HG03139 (cell line): ENCODE measurements at regions not wholly inside any gene's neighbourhood (a gene's known extent, or its start where the extent isn't known, plus 50 kb on each side); places are given as distances from the start of the nearest gene placed in this dataset.

Source experiments
- ATAC-seq: cut with Tn5 transposase; IDR thresholded peaks from one replicate; pipeline ENCODE4 v1.9.1; 2021; ENCODE audit not compliant: unreplicated experiment

DNA sequence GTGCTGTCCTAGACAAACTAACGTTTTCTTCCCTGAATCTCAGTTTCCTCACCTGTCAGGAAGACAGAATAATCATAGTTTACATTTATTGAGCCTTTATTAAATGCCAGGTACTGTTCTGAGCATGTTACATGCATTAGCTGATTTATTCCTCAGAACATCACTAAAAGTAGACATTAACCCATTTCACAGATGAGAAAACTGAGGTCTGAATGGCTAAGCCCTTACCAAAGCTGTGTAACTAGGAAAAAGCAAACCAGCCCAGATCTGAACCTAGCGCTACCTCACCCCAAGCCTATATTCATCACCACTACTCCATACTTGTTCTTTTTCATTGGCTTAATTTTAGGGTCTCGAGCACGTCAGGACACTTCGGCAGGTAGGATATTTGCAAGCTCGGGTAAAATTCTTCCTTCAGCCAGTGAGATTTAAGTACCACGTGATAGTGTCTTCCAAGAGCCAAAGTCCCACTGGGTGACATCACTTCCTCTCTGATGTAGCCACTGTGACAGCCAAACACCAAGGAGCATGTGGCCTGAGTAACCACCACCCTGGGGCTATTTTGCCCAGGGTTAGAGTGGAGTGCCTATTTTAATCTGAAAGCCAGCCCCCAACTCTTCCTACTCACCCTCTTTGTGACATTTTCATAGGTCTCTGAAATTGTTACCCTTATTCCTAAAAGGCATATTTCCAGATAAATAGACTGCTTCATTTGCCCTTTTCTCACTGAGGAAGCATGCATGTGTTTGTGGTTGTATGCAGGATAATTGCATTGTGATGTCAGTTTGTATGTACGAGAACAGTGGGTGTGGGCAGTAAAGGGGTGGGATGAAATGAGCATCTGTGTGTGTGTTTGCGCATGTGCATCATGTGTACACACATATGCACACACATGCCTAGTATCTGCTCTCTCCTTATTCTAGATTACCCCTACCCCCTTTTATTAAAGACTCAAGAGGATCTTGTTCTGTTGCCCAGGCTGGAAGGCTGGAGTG lies 62.2 kb upstream of the WSCD2 start:
- no peak for ATAC-seq

DNA sequence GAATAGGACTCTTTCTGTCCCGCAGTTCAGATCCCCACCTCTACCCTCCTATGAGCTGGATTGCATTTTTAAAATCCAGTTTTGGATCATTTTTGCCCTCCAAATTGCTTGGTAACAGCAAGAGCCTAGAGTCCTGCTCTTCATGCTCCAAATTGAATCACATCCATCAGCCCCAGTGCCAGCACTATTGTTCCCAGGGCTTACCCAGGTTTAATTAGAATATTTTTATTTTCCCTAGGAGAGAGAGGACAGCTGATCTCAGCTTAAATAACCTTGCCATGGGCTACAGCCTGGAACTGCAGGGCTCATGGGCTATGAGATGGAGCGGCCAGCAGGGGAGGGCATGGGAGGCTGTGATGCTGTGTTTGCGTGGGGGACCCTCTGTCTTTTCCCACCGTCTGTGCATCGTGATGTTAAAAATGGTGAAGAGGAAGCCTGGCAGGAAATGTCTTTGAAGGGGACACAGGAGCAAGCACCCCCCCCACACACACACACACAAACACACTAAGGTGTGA lies 59.4 kb upstream of the WSCD2 start:
- no peak for ATAC-seq

DNA sequence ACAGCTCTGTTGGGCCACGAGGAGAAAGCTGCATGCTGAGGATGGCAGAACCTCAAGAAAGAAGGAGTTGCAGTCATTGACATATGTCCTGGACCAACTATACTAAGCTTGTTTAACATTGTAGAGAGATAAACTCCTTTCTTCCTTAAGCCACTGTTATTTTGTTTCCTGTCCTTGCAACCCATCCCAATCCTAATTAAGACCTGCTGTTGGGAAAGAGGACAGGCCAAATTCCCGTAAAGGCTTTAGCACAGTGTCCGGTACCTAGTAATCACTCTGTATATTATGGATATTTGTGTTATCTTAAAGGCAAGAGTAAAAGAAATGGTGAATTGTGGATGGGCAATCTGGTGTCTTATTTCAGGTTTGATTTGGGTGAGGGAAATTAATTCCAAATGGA lies 53.5 kb upstream of the WSCD2 start:
- ATAC-seq = no peak

DNA sequence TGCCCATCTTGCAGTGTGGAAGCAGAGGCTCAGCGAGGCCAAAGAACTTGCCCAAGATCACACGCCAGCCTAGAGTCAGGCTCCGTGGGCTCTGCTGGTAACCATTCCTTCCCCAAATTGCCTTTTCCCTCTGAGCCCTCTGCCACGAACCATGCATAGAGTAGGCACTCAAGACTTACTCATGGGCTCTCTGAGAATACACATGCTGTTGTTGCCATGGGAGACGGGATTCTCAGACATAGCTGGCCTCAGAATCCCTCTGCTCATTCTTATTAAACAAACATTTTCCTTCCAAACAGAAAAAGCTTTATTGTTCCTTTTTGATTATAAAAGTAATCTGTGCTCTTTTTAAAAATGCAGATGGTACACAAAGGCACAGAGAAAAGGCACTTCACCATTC lies 52.5 kb upstream of the WSCD2 start:
- ATAC-seq = no peak

DNA sequence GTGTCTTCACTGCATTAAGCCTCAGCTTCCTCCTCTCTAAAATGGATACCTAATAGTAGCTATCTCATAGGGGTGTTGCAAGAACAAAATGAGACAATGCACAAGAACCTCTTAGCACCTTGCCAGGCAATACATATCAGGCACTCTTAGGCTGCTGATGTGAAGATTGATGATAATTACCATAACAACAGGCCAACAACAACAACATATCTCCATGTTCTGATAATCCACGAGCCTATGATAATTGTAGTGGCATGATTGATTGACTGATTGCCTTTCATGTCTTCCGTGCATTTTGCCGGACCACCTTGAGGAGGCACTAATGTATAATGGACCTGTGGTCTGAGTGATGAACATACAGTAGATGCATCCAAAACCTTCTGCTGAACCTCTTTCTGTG lies 50.7 kb upstream of the WSCD2 start:
- no peak for ATAC-seq
